ENCODE measurements at regions not wholly inside any gene's neighbourhood (a gene's known extent, or its start where the extent isn't known, plus 50 kb on each side); places are given as distances from the start of the nearest gene placed in this dataset.

- TF ChIP-seq, protein P1, sequence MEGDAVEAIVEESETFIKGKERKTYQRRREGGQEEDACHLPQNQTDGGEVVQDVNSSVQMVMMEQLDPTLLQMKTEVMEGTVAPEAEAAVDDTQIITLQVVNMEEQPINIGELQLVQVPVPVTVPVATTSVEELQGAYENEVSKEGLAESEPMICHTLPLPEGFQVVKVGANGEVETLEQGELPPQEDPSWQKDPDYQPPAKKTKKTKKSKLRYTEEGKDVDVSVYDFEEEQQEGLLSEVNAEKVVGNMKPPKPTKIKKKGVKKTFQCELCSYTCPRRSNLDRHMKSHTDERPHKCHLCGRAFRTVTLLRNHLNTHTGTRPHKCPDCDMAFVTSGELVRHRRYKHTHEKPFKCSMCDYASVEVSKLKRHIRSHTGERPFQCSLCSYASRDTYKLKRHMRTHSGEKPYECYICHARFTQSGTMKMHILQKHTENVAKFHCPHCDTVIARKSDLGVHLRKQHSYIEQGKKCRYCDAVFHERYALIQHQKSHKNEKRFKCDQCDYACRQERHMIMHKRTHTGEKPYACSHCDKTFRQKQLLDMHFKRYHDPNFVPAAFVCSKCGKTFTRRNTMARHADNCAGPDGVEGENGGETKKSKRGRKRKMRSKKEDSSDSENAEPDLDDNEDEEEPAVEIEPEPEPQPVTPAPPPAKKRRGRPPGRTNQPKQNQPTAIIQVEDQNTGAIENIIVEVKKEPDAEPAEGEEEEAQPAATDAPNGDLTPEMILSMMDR (IDR thresholded peaks at IDR 0.05; ENCODE audit: low read depth, low read length, poor library complexity, severe bottlenecking), result no peak
- no peak for TF ChIP-seq EZH2phosphoT487 (IDR thresholded peaks at IDR 0.05; ENCODE audit: borderline replicate concordance, low read length)
These were observed 352.8 kb upstream of the SEMA6D start for GRCh38 chr15:47364230-47365141.
